ENCODE measurements at regions not wholly inside any gene's neighbourhood (a gene's known extent, or its start where the extent isn't known, plus 50 kb on each side); places are given as distances from the start of the nearest gene placed in this dataset.

DNA sequence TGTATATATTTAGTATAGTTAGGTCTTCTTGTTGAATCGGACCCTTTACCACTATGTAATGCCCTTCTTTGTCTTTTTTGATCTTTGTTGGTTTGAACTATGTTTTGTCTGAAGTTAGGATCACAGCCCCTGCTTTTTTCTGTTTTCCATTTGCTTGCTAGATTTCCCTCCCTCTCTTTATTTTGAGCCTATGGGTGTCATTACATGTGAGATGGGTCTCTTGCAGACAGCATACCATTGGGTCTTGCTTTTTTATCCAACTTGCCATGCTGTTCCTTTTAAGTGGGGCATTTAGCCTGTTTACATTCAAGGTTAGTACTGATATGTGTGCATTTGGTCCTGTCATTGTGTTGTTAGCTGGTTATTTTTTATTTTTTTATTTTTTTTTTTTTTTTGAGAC lies 224.6 kb downstream of the INSC start:
- no peak for TF ChIP-seq CTCF (IDR thresholded peaks at IDR 0.05; ENCODE audit: low read depth, low read length)
- TF ChIP-seq EZH2phosphoT487 (IDR thresholded peaks at IDR 0.05; ENCODE audit: low read depth): no peak
